Choroid plexus epithelial cell (primary cell): ENCODE measurements at regions not wholly inside any gene's neighbourhood (a gene's known extent, or its start where the extent isn't known, plus 50 kb on each side); places are given as distances from the start of the nearest gene placed in this dataset.

Source experiments
- DNase-seq: peaks from one replicate; pipeline ENCODE4 v3.0.0-alpha.2; 2010; ENCODE audit warnings: low read depth
- H3K4me3 ChIP-seq: 2 replicates; pipeline ENCODE4 v1.5.1; 2011; ENCODE audit warnings: low read depth, mild to moderate bottlenecking, control low read depth, low read length, moderate library complexity
- TF ChIP-seq, protein P1 (sequence below): conservative IDR thresholded peaks from 2 replicates; pipeline ENCODE4 v1.5.1; 2011; ENCODE audit warnings: low read depth, mild to moderate bottlenecking, control low read depth, inconsistent platforms, low read length, moderate library complexity

DNA sequence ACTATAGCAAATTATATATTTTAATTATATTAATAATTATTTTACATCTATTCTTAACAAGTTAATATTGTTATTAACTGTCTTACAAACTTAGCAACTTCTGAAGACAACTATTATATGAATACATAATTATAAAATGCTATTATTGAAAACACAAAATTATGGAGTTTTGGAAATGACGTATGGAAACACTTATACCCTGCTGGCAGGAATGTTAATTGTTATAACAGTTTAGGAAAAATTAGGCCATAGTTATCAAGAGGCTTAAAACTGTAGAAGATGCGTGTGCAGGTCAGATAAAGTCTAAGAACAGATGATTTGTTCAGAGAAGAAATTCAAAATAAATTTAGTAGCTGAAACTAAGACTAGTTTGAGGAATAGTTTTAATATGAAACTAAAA is 211.7 kb downstream of the FAT4 start:
- H3K4me3 ChIP-seq, result no peak overlapping the region
- TF ChIP-seq, protein P1, sequence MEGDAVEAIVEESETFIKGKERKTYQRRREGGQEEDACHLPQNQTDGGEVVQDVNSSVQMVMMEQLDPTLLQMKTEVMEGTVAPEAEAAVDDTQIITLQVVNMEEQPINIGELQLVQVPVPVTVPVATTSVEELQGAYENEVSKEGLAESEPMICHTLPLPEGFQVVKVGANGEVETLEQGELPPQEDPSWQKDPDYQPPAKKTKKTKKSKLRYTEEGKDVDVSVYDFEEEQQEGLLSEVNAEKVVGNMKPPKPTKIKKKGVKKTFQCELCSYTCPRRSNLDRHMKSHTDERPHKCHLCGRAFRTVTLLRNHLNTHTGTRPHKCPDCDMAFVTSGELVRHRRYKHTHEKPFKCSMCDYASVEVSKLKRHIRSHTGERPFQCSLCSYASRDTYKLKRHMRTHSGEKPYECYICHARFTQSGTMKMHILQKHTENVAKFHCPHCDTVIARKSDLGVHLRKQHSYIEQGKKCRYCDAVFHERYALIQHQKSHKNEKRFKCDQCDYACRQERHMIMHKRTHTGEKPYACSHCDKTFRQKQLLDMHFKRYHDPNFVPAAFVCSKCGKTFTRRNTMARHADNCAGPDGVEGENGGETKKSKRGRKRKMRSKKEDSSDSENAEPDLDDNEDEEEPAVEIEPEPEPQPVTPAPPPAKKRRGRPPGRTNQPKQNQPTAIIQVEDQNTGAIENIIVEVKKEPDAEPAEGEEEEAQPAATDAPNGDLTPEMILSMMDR, result no peak
- peak; percentile 8 for DNase-seq

DNA sequence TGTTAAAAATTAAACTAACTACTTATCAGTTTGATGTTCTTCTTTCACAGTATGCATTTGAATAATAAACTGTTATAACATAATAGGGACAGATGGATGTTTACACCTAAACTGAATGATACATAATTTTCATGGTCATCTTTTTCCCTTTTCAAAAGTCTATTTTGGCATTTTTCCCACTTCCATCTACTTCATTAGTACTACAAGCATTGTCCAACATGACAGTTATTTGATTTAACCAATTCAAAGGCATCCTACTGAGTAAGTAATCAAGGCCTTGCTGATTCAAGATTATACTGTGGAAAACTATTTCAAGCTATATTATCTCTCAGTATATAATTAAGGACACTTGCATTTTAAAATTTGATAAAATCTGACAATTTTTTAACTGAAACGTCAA is 212.9 kb downstream of the FAT4 start:
- DNase-seq, result no peak
- no peak overlapping the region for H3K4me3 ChIP-seq
- TF ChIP-seq, protein P1, result no peak

DNA sequence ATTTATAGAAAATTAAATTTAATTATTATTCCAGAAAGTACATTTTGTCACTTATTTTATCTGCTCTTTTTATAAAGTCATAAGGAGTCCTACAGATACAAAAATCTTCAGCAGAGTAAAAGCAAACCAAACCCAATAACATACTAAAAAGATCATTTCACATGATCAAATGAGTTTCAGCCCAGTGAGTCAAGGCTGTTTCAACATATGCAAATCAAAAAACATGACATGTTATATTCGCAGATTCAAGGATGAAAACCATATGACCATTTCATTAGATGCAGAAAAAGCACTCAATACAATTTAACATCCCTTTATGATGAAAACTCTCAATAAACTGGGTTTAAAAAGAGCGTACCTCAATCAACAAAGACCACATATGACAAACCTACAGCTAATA is 214.3 kb downstream of the FAT4 start:
- H3K4me3 ChIP-seq, result no peak overlapping the region
- TF ChIP-seq, protein P1, result no peak
- DNase-seq, result peak; percentile 5

DNA sequence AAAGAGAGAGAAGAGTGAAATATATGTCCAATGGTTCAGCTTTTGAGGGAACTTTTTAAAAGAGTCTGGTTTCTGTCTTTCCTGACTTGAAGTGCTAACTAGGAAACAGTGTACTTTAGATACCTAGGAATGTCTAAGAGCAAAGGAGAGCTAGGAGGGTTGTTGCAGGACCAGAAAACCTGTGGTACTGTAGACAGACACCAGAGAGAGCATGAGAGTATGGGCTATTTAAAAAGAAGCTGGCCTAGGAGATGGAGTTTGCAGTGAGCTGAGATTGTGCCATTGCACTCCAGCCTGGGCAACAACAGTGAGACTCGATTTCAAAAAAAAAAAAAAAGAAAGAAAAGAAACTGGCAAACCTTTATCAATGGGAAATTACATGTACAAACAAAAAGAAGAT is 223.9 kb downstream of the FAT4 start:
- H3K4me3 ChIP-seq, result no peak overlapping the region
- TF ChIP-seq, protein P1, result no peak
- DNase-seq, result no peak

DNA sequence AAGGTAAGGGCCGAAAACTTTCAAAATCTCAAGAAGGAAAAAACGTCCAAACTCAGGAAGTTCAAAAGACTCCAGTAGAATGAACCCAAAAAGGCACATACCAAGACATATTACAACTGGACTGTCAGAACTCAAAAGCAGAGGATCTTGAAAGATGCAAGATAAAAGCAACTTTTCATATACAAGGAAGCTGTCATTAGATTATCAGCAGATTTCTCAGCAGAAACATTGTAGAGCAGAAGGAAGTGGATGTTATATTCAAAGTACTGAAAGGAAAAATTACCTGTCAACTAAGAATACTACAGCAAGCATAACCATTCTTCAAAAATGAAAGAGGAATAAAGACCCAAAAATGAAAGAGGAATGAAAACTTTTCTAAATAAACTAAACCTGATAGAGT is 224.9 kb downstream of the FAT4 start:
- TF ChIP-seq, protein P1, result no peak
- no peak for DNase-seq
- no peak overlapping the region for H3K4me3 ChIP-seq

DNA sequence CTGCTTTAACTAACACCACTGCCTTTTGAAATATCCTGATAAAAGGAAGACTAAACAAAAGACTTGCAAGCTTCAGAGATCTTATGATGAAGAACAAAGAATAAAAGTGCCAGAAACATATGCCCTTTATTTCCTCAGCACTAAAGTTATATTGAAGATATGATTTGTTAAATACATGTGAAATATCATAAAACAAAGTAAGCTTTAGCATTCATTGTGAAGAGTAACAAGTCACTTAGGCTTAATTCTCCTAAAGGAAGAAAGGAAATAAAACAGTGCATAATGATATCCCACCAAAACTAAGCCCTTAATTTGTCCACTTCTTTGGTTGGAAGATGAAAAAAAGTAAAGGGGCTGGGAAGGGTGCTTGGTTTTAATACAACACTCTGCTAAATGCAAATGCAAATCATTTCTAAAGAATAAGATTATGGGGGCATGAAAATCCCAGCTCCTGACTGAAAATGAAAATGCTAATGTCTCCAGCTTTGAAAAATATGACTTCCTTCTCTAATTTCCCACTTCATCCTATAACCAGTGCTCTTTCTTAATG is 227.2 kb downstream of the FAT4 start:
- TF ChIP-seq, protein P1, result no peak
- H3K4me3 ChIP-seq, result no peak overlapping the region
- DNase-seq, result no peak

DNA sequence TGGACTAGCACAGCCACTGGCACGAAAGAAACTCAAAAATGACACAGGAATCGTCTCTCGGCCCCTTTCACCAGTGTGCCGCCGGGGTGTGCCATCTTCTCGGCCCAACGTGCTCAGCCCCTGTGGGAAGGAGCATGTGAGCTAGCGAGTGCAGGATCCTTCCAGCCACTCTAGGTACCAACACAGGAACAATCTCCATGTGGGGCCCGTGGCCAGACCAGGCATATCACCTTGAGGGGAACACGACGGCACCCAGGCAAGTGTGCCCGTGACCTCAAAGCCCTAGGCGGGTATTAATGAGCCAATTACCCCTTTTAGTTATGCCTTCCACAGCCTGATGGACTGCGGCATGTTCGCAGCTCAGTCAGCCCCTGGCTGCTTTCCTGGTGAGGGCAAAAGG is 231.5 kb downstream of the FAT4 start:
- H3K4me3 ChIP-seq, result no peak overlapping the region
- TF ChIP-seq, protein P1, result no peak

More for the DNA sequence above, 231.5 kb downstream of the FAT4 start:
- DNase-seq, result no peak
